OCI-LY1 (cell line): ENCODE measurements at regions not wholly inside any gene's neighbourhood (a gene's known extent, or its start where the extent isn't known, plus 50 kb on each side); places are given as distances from the start of the nearest gene placed in this dataset.

ENCODE experiments used
- H2AFZ ChIP-seq: fragments of 200-600 bp; sonication (generic), shearing (Covaris generic); 2 replicates; pipeline ENCODE4 v1.6.0; 2014; ENCODE audit warnings: antibody characterized with exemption, mild to moderate bottlenecking, low read length
- H3F3A ChIP-seq: fragments of 200-600 bp; sonication (generic), shearing (Covaris generic); 2 replicates; pipeline ENCODE4 v1.6.0; 2014; ENCODE audit warnings: mild to moderate bottlenecking, antibody characterized with exemption, low read length, moderate library complexity; ENCODE audit not compliant: insufficient read depth
- H3K27ac ChIP-seq: fragments of 200-600 bp; sonication (generic); 2 replicates; pipeline ENCODE4 v1.5.1; 2014; ENCODE audit warnings: low read length, mixed run types, mild to moderate bottlenecking, low read depth; ENCODE audit not compliant: poor library complexity, severe bottlenecking
- H3K27me3 ChIP-seq: fragments of 200-600 bp; sonication (generic); 2 replicates; pipeline ENCODE4 v1.6.0; 2014; ENCODE audit warnings: antibody characterized with exemption, mild to moderate bottlenecking, low read length, moderate library complexity; ENCODE audit not compliant: insufficient read depth
- H3K36me3 ChIP-seq: fragments of 200-600 bp; sonication (generic); 2 replicates; pipeline ENCODE4 v1.6.1; 2014; ENCODE audit warnings: mild to moderate bottlenecking, antibody characterized with exemption, low read length, moderate library complexity, mixed read lengths; ENCODE audit not compliant: insufficient read depth
- H3K4me1 ChIP-seq: fragments of 200-600 bp; sonication (generic); 2 replicates; pipeline ENCODE4 v1.5.1; 2014; ENCODE audit warnings: mild to moderate bottlenecking, low read length, moderate library complexity; ENCODE audit not compliant: insufficient read depth, severe bottlenecking
- H3K4me2 ChIP-seq: fragments of 200-600 bp; sonication (generic), shearing (Covaris generic); 2 replicates; pipeline ENCODE4 v1.6.1; 2014; ENCODE audit warnings: low read length
- H3K4me3 ChIP-seq: fragments of 200-600 bp; sonication (generic); 2 replicates; pipeline ENCODE4 v1.5.1; 2014; ENCODE audit warnings: low read length, low read depth, mild to moderate bottlenecking, mixed read lengths; ENCODE audit not compliant: poor library complexity, severe bottlenecking
- H3K79me2 ChIP-seq: fragments of 200-600 bp; shearing (Covaris generic); 2 replicates; pipeline ENCODE4 v1.6.1; 2016; ENCODE audit warnings: mixed run types, low read length, mixed read lengths; ENCODE audit not compliant: insufficient read depth
- H3K9ac ChIP-seq: fragments of 200-600 bp; sonication (generic), shearing (Covaris generic); 2 replicates; pipeline ENCODE4 v1.6.1; 2014; ENCODE audit warnings: mild to moderate bottlenecking, low read length, mixed read lengths
- H3K9me2 ChIP-seq: fragments of 200-600 bp; sonication (generic), shearing (Covaris generic); 2 replicates; pipeline ENCODE4 v1.6.1; 2014; ENCODE audit warnings: low read depth, mild to moderate bottlenecking, low read length, mixed read lengths
- H3K9me3 ChIP-seq: fragments of 200-600 bp; shearing (Covaris generic); 2 replicates; pipeline ENCODE4 v1.6.1; 2014; ENCODE audit warnings: low read length, mixed read lengths
- H4K20me1 ChIP-seq: fragments of 200-600 bp; sonication (generic), shearing (Covaris generic); 2 replicates; pipeline ENCODE4 v1.6.0; 2016; ENCODE audit warnings: mild to moderate bottlenecking, low read length; ENCODE audit not compliant: insufficient read depth
- CTCF ChIP-seq: fragments of 200-600 bp; sonication (generic), shearing (Covaris generic); IDR thresholded peaks from 2 replicates; pipeline ENCODE4 v1.5.1; 2017; ENCODE audit warnings: mild to moderate bottlenecking, antibody characterized with exemption, low read length, moderate library complexity, mixed read lengths
- EZH2 ChIP-seq: fragments of 200-600 bp; sonication (generic), shearing (Covaris generic); IDR thresholded peaks from 2 replicates; pipeline ENCODE4 v1.8.0; 2017; ENCODE audit warnings: borderline replicate concordance, mixed run types, mild to moderate bottlenecking, antibody characterized with exemption, low read length, moderate library complexity, mixed read lengths

GRCh38 chr3:65118912-65119499, 431.2 kb upstream of the ADAMTS9 start:
- H3K27me3 ChIP-seq, result no peaks in the 10 kb centered on the region
- no peaks in the 10 kb centered on the region for H4K20me1 ChIP-seq
- H3K4me2 ChIP-seq, result no peak overlapping the region
- H3K4me1 ChIP-seq, result no peaks in the 10 kb centered on the region
- no peak overlapping the region for H3K4me3 ChIP-seq
- H3K9me3 ChIP-seq, result no peaks in the 10 kb centered on the region
- no peak overlapping the region for H3K27ac ChIP-seq
- no peaks in the 10 kb centered on the region for H3F3A ChIP-seq
- TF ChIP-seq CTCF (no peak), EZH2 (no peak)
- no peaks in the 10 kb centered on the region for H3K9me2 ChIP-seq
- H3K9ac ChIP-seq, result no peak overlapping the region
- H2AFZ ChIP-seq, result no peak overlapping the region
- H3K36me3 ChIP-seq, result no peaks in the 10 kb centered on the region
- H3K79me2 ChIP-seq, result no peaks in the 10 kb centered on the region

GRCh38 chr3:65114041-65114440, 426.2 kb upstream of the ADAMTS9 start:
- Histone ChIP-seq H3K4me2 (no peak overlapping the region), H3K27me3 (no peaks in the 10 kb centered on the region), H3K27ac (no peak overlapping the region), H3F3A (no peaks in the 10 kb centered on the region), H2AFZ (no peak overlapping the region), H3K9ac (no peak overlapping the region), H3K9me3 (no peaks in the 10 kb centered on the region), H3K9me2 (no peaks in the 10 kb centered on the region), H3K4me3 (no peak overlapping the region), H3K4me1 (no peaks in the 10 kb centered on the region), H4K20me1 (no peaks in the 10 kb centered on the region), H3K36me3 (no peaks in the 10 kb centered on the region), H3K79me2 (no peaks in the 10 kb centered on the region)
- no peak for TF ChIP-seq CTCF
- TF ChIP-seq EZH2, result no peak

GRCh38 chr3:65112751-65113300, 425.0 kb upstream of the ADAMTS9 start:
- Histone ChIP-seq H3K27me3 (no peaks in the 10 kb centered on the region), H3K27ac (no peak overlapping the region), H4K20me1 (no peaks in the 10 kb centered on the region), H3K9ac (no peak overlapping the region), H3F3A (no peaks in the 10 kb centered on the region), H3K9me3 (no peaks in the 10 kb centered on the region), H3K79me2 (no peaks in the 10 kb centered on the region), H2AFZ (no peak overlapping the region), H3K4me2 (no peak overlapping the region), H3K9me2 (no peaks in the 10 kb centered on the region), H3K36me3 (no peaks in the 10 kb centered on the region), H3K4me1 (no peaks in the 10 kb centered on the region), H3K4me3 (no peak overlapping the region)
- TF ChIP-seq CTCF (no peak), EZH2 (no peak)
